ENCODE measurements at regions not wholly inside any gene's neighbourhood (a gene's known extent, or its start where the extent isn't known, plus 50 kb on each side); places are given as distances from the start of the nearest gene placed in this dataset.

- Histone ChIP-seq H3K4me1 (peaks cover 0 to 5% of the 10 kb centered on the region in 2 donors), H3K27ac (no peak overlapping the region), H3K4me3 (no peak overlapping the region), H3K9me3 (peaks cover 1 to 9% of the 10 kb centered on the region in 2 donors), H3K36me3 (no peaks in the 10 kb centered on the region), H3K27me3 (no peaks in the 10 kb centered on the region)
- no peak for TF ChIP-seq CTCF (IDR thresholded peaks at IDR 0.05)
- intact Hi-C loops (cut with DNase I) = no loop called here
- DNase-seq (ENCODE audit: low spot score in 2 of 2) = no peak
These were observed 214.6 kb downstream of the HDGFL1 start for GRCh38 chr6:22783931-22784330.

GRCh38 chr6:22784601-22785410 lies 215.4 kb downstream of the HDGFL1 start:
- Histone ChIP-seq H3K27ac (no peak overlapping the region), H3K27me3 (no peaks in the 10 kb centered on the region), H3K36me3 (no peaks in the 10 kb centered on the region), H3K4me3 (no peak overlapping the region), H3K9me3 (no peaks in the 10 kb centered on the region), H3K4me1 (peaks cover 0 to 5% of the 10 kb centered on the region in 2 donors)
- no peak for TF ChIP-seq CTCF (IDR thresholded peaks at IDR 0.05)
- DNase-seq (ENCODE audit: low spot score in 2 of 2) = no peak
- intact Hi-C loops (cut with DNase I) = no loop called here

GRCh38 chr6:22788038-22788437 lies 218.7 kb downstream of the HDGFL1 start:
- Histone ChIP-seq H3K4me3 (no peak overlapping the region), H3K27ac (no peak overlapping the region)
- intact Hi-C loops (cut with DNase I) = no loop called here

GRCh38 chr6:22789315-22789714 lies 219.9 kb downstream of the HDGFL1 start:
- intact Hi-C loops (cut with DNase I) = no loop called here
- no peaks in the 10 kb centered on the region for H3K9me3 ChIP-seq
- no peaks in the 10 kb centered on the region for H3K27me3 ChIP-seq
- no peak overlapping the region for H3K4me3 ChIP-seq
- DNase-seq (ENCODE audit: low spot score in 2 of 2) = no peak
- no peak overlapping the region for H3K27ac ChIP-seq
- peaks cover 0 to 3% of the 10 kb centered on the region in 2 donors for H3K4me1 ChIP-seq
- H3K36me3 ChIP-seq = no peaks in the 10 kb centered on the region
- no peak for TF ChIP-seq CTCF (IDR thresholded peaks at IDR 0.05)

More at GRCh38 chr6:22788038-22788437, 218.7 kb downstream of the HDGFL1 start:
- Histone ChIP-seq H3K4me1 (peaks cover 0 to 5% of the 10 kb centered on the region in 2 donors), H3K9me3 (no peaks in the 10 kb centered on the region), H3K36me3 (no peaks in the 10 kb centered on the region), H3K27me3 (no peaks in the 10 kb centered on the region)
- no peak for DNase-seq (ENCODE audit: low spot score in 2 of 2)
- no peak for TF ChIP-seq CTCF (IDR thresholded peaks at IDR 0.05)

GRCh38 chr6:22794844-22795243 lies 225.5 kb downstream of the HDGFL1 start:
- H3K36me3 ChIP-seq = no peaks in the 10 kb centered on the region
- H3K4me3 ChIP-seq = no peak overlapping the region
- no peak overlapping the region for H3K27ac ChIP-seq
- H3K4me1 ChIP-seq = no peaks in the 10 kb centered on the region
- DNase-seq (ENCODE audit: low spot score in 2 of 2) = no peak
- H3K27me3 ChIP-seq = no peaks in the 10 kb centered on the region
- TF ChIP-seq CTCF (IDR thresholded peaks at IDR 0.05) = no peak
- intact Hi-C loops (cut with DNase I) = no loop called here
- peaks cover 0 to 8% of the 10 kb centered on the region in 2 donors for H3K9me3 ChIP-seq
